ENCODE measurements at regions not wholly inside any gene's neighbourhood (a gene's known extent, or its start where the extent isn't known, plus 50 kb on each side); places are given as distances from the start of the nearest gene placed in this dataset.

GRCh38 chr6:104396077-104396476 is 463.6 kb downstream of the HACE1 start:
- Histone ChIP-seq H2BK15ac (ENCODE audit: low read depth, poor library complexity, severe bottlenecking) (no peak overlapping the region), H3K4me3 (ENCODE audit: insufficient read depth in 1 of 2, low read depth in 1 of 2, low read length in 2 of 2) (no peak overlapping the region), H4K8ac (ENCODE audit: low read length) (no peak overlapping the region), H3K27me3 (ENCODE audit: control insufficient read depth in 1 of 2, insufficient read depth in 1 of 2, low read length in 2 of 2) (no peaks in the 10 kb centered on the region), H3K4me2 (ENCODE audit: low read length, poor library complexity, severe bottlenecking) (no peak overlapping the region), H3K18ac (ENCODE audit: low read depth in 1 of 2, low read length in 2 of 2) (no peak overlapping the region), H3K36me3 (ENCODE audit: control insufficient read depth in 1 of 2, insufficient read depth in 2 of 2, low read depth in 1 of 2, low read length in 2 of 2) (no peaks in the 10 kb centered on the region), H2BK12ac (ENCODE audit: low read length in 2 of 2) (no peak overlapping the region), H3K14ac (ENCODE audit: low read length in 2 of 2) (no peak overlapping the region), H2BK5ac (ENCODE audit: low read depth, low read length, poor library complexity, severe bottlenecking) (no peak overlapping the region), H2AK5ac (ENCODE audit: low read length, severe bottlenecking) (no peak overlapping the region), H3K4ac (ENCODE audit: low read depth in 1 of 2, low read length in 2 of 2) (no peak overlapping the region), H4K91ac (ENCODE audit: low read length) (no peak overlapping the region), H2AFZ (ENCODE audit: low read depth, low read length) (no peak overlapping the region), H3K9me3 (ENCODE audit: control insufficient read depth, low read length) (no peaks in the 10 kb centered on the region), H3K27ac (ENCODE audit: low read length, poor library complexity, severe bottlenecking) (no peak overlapping the region), H3K4me1 (ENCODE audit: control insufficient read depth, insufficient read depth, low read depth, low read length) (no peaks in the 10 kb centered on the region), H3K23ac (ENCODE audit: low read length in 2 of 2) (no peak overlapping the region), H3K9ac (ENCODE audit: low read length) (no peak overlapping the region), H2BK120ac (ENCODE audit: low read depth, low read length) (no peak overlapping the region), H3K79me1 (replicated peaks; ENCODE audit: low read length, poor library complexity, severe bottlenecking) (no peaks in the 10 kb centered on the region)
- WGBS, result 94% methylated on average over 2 of the region's 3 CpGs
- DNase-seq, result no peak

- DNase-seq, result no peak
- Histone ChIP-seq H2BK120ac (ENCODE audit: low read depth, low read length) (no peak overlapping the region), H2BK12ac (ENCODE audit: low read length in 2 of 2) (no peak overlapping the region), H3K14ac (ENCODE audit: low read length in 2 of 2) (no peak overlapping the region), H3K4me1 (ENCODE audit: control insufficient read depth, insufficient read depth, low read depth, low read length) (no peaks in the 10 kb centered on the region), H4K8ac (ENCODE audit: low read length) (no peak overlapping the region), H3K4me3 (ENCODE audit: insufficient read depth in 1 of 2, low read depth in 1 of 2, low read length in 2 of 2) (no peak overlapping the region), H3K23ac (ENCODE audit: low read length in 2 of 2) (no peak overlapping the region), H3K4ac (ENCODE audit: low read depth in 1 of 2, low read length in 2 of 2) (no peak overlapping the region), H3K18ac (ENCODE audit: low read depth in 1 of 2, low read length in 2 of 2) (no peak overlapping the region), H3K4me2 (ENCODE audit: low read length, poor library complexity, severe bottlenecking) (no peak overlapping the region), H2AFZ (ENCODE audit: low read depth, low read length) (no peak overlapping the region), H3K9ac (ENCODE audit: low read length) (no peak overlapping the region), H3K79me1 (replicated peaks; ENCODE audit: low read length, poor library complexity, severe bottlenecking) (no peaks in the 10 kb centered on the region), H3K27me3 (ENCODE audit: control insufficient read depth in 1 of 2, insufficient read depth in 1 of 2, low read length in 2 of 2) (no peaks in the 10 kb centered on the region), H3K9me3 (ENCODE audit: control insufficient read depth, low read length) (no peaks in the 10 kb centered on the region), H4K91ac (ENCODE audit: low read length) (no peak overlapping the region), H2BK15ac (ENCODE audit: low read depth, poor library complexity, severe bottlenecking) (no peak overlapping the region), H2BK5ac (ENCODE audit: low read depth, low read length, poor library complexity, severe bottlenecking) (no peak overlapping the region), H2AK5ac (ENCODE audit: low read length, severe bottlenecking) (no peak overlapping the region), H3K27ac (ENCODE audit: low read length, poor library complexity, severe bottlenecking) (no peak overlapping the region), H3K36me3 (ENCODE audit: control insufficient read depth in 1 of 2, insufficient read depth in 2 of 2, low read depth in 1 of 2, low read length in 2 of 2) (no peaks in the 10 kb centered on the region)
- 86% methylated on average over 2 of the region's 2 CpGs for WGBS
Observed at GRCh38 chr6:104381907-104382306, 477.8 kb downstream of the HACE1 start.

GRCh38 chr6:104365451-104366234 is 494.1 kb downstream of the HACE1 start:
- Histone ChIP-seq H3K14ac (ENCODE audit: low read length in 2 of 2) (no peak overlapping the region), H3K4me1 (ENCODE audit: control insufficient read depth, insufficient read depth, low read depth, low read length) (no peaks in the 10 kb centered on the region), H3K4ac (ENCODE audit: low read depth in 1 of 2, low read length in 2 of 2) (no peak overlapping the region), H3K23ac (ENCODE audit: low read length in 2 of 2) (no peak overlapping the region), H3K9ac (ENCODE audit: low read length) (no peak overlapping the region), H3K18ac (ENCODE audit: low read depth in 1 of 2, low read length in 2 of 2) (no peak overlapping the region), H3K9me3 (ENCODE audit: control insufficient read depth, low read length) (no peaks in the 10 kb centered on the region), H3K27me3 (ENCODE audit: control insufficient read depth in 1 of 2, insufficient read depth in 1 of 2, low read length in 2 of 2) (no peaks in the 10 kb centered on the region), H2BK12ac (ENCODE audit: low read length in 2 of 2) (no peak overlapping the region), H3K4me3 (ENCODE audit: insufficient read depth in 1 of 2, low read depth in 1 of 2, low read length in 2 of 2) (no peak overlapping the region), H3K36me3 (ENCODE audit: control insufficient read depth in 1 of 2, insufficient read depth in 2 of 2, low read depth in 1 of 2, low read length in 2 of 2) (no peaks in the 10 kb centered on the region), H3K4me2 (ENCODE audit: low read length, poor library complexity, severe bottlenecking) (no peak overlapping the region), H3K79me1 (replicated peaks; ENCODE audit: low read length, poor library complexity, severe bottlenecking) (no peaks in the 10 kb centered on the region), H2AK5ac (ENCODE audit: low read length, severe bottlenecking) (no peak overlapping the region), H4K8ac (ENCODE audit: low read length) (no peak overlapping the region), H2BK15ac (ENCODE audit: low read depth, poor library complexity, severe bottlenecking) (no peak overlapping the region), H3K27ac (ENCODE audit: low read length, poor library complexity, severe bottlenecking) (no peak overlapping the region), H4K91ac (ENCODE audit: low read length) (no peak overlapping the region), H2BK120ac (ENCODE audit: low read depth, low read length) (no peak overlapping the region), H2BK5ac (ENCODE audit: low read depth, low read length, poor library complexity, severe bottlenecking) (no peak overlapping the region), H2AFZ (ENCODE audit: low read depth, low read length) (no peak overlapping the region)
- 100% methylated on average over 4 of the region's 5 CpGs for WGBS
- DNase-seq, result no peak

- no peaks in the 10 kb centered on the region for H3K4me1 ChIP-seq (ENCODE audit: control insufficient read depth, insufficient read depth, low read depth, low read length)
- no peak overlapping the region for H3K14ac ChIP-seq (ENCODE audit: low read length in 2 of 2)
- H3K4ac ChIP-seq (ENCODE audit: low read depth in 1 of 2, low read length in 2 of 2), result no peak overlapping the region
- H3K23ac ChIP-seq (ENCODE audit: low read length in 2 of 2), result no peak overlapping the region
- no peak overlapping the region for H3K18ac ChIP-seq (ENCODE audit: low read depth in 1 of 2, low read length in 2 of 2)
- H3K9me3 ChIP-seq (ENCODE audit: control insufficient read depth, low read length), result peaks cover 7% of the 10 kb centered on the region
- H3K4me3 ChIP-seq (ENCODE audit: insufficient read depth in 1 of 2, low read depth in 1 of 2, low read length in 2 of 2), result no peak overlapping the region
- no peak overlapping the region for H3K4me2 ChIP-seq (ENCODE audit: low read length, poor library complexity, severe bottlenecking)
- no peaks in the 10 kb centered on the region for H3K79me1 ChIP-seq (replicated peaks; ENCODE audit: low read length, poor library complexity, severe bottlenecking)
- no peak overlapping the region for H4K91ac ChIP-seq (ENCODE audit: low read length)
- H2BK120ac ChIP-seq (ENCODE audit: low read depth, low read length), result no peak overlapping the region
- no peaks in the 10 kb centered on the region for H3K27me3 ChIP-seq (ENCODE audit: control insufficient read depth in 1 of 2, insufficient read depth in 1 of 2, low read length in 2 of 2)
- H2BK15ac ChIP-seq (ENCODE audit: low read depth, poor library complexity, severe bottlenecking), result no peak overlapping the region
- no CpG with 5 or more reads among the region's 3 CpGs for WGBS
- no peak overlapping the region for H2AK5ac ChIP-seq (ENCODE audit: low read length, severe bottlenecking)
- no peak overlapping the region for H3K9ac ChIP-seq (ENCODE audit: low read length)
- no peak overlapping the region for H2AFZ ChIP-seq (ENCODE audit: low read depth, low read length)
- H2BK5ac ChIP-seq (ENCODE audit: low read depth, low read length, poor library complexity, severe bottlenecking), result no peak overlapping the region
- no peak overlapping the region for H3K27ac ChIP-seq (ENCODE audit: low read length, poor library complexity, severe bottlenecking)
- H3K36me3 ChIP-seq (ENCODE audit: control insufficient read depth in 1 of 2, insufficient read depth in 2 of 2, low read depth in 1 of 2, low read length in 2 of 2), result no peaks in the 10 kb centered on the region
- H2BK12ac ChIP-seq (ENCODE audit: low read length in 2 of 2), result no peak overlapping the region
- H4K8ac ChIP-seq (ENCODE audit: low read length), result no peak overlapping the region
- no peak for DNase-seq
Observed at GRCh38 chr6:104357928-104358327, 501.8 kb downstream of the HACE1 start.

Data from mesenchymal stem cell (in vitro differentiated cells and primary cell).